Esophagus muscularis mucosa (tissue), 4 donors: ENCODE measurements at regions not wholly inside any gene's neighbourhood (a gene's known extent, or its start where the extent isn't known, plus 50 kb on each side); places are given as distances from the start of the nearest gene placed in this dataset.

Source experiments
- CTCF ChIP-seq, 3 experiments: fragments of 200-600 bp in 2 of 3; fragments of 450-650 bp in 1 of 3; sonication (generic) in 2 of 3; IDR thresholded peaks; one replicate each; pipeline ENCODE4 v1.5.1; 2017 to 2019; ENCODE audit warnings: antibody characterized with exemption in 3 of 3, mild to moderate bottlenecking in 2 of 3, moderate library complexity in 1 of 3
- EP300 ChIP-seq: sonication (generic); formaldehyde crosslinking; IDR thresholded peaks from one replicate; pipeline ENCODE4 v1.6.1; 2017; ENCODE audit warnings: antibody characterized with exemption
- POLR2A ChIP-seq: fragments of 450-650 bp; IDR thresholded peaks from one replicate; pipeline ENCODE4 v1.6.1; 2017; ENCODE audit warnings: antibody characterized with exemption, moderate library complexity, mild to moderate bottlenecking, low read depth
- POLR2AphosphoS5 ChIP-seq, 2 donors: sonication (generic); formaldehyde crosslinking; IDR thresholded peaks; one replicate each; pipeline ENCODE4 v1.6.1; 2017; ENCODE audit warnings: antibody characterized with exemption in 2 of 2

GRCh38 chr4:123557857-123558536 is 161.4 kb downstream of the SPRY1 start:
- TF ChIP-seq CTCF (IDR thresholded peaks at IDR 0.05) (no peak), POLR2A (no peak), POLR2AphosphoS5 (IDR thresholded peaks at IDR 0.05) (no peak), EP300 (no peak)
